NB4 (cell line): ENCODE measurements at regions not wholly inside any gene's neighbourhood (a gene's known extent, or its start where the extent isn't known, plus 50 kb on each side); places are given as distances from the start of the nearest gene placed in this dataset.

Experiments used
- DNase-seq: peaks from one replicate; pipeline ENCODE4 v3.0.0; 2010; ENCODE audit warnings: low read depth
- H3K4me3 ChIP-seq: one replicate; pipeline ENCODE4 v1.5.1; 2011; ENCODE audit warnings: mild to moderate bottlenecking, low read depth, low read length, moderate library complexity
- MYC ChIP-seq: IDR thresholded peaks from 2 replicates; pipeline ENCODE4 v1.6.1; 2011; ENCODE audit warnings: low read depth, low read length
- POLR2A ChIP-seq: IDR thresholded peaks from 2 replicates; pipeline ENCODE4 v1.6.1; 2011; ENCODE audit warnings: mild to moderate bottlenecking; ENCODE audit not compliant: insufficient read length; ENCODE audit errors: extremely low read depth
- TF ChIP-seq, protein P1 (sequence below): IDR thresholded peaks from one replicate; pipeline ENCODE4 v1.5.1; 2012; ENCODE audit warnings: low read depth, low read length
- TF ChIP-seq, protein P2 (sequence below): IDR thresholded peaks from 2 replicates; pipeline ENCODE4 v1.6.1; 2011; ENCODE audit warnings: low read depth, low read length

DNA sequence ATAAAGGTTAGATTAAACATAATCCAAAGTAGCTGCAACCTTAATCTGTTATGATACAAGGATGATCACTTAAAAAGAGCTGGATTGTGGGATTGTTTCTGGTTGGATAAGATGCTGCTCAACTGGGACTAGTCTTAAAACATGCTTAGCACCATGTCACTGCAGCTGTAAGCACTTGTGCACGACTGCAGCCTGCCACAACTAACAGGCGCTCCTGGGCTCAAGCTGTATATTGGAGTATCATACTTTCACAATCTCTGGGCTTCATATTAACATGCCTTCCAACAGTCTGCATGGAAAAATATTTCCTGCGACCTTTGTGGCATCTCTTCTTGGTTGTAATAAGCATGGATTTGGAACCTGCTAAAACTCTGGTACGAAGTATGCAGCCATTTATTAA is 493.0 kb upstream of the PITX2 start:
- TF ChIP-seq, protein P1, sequence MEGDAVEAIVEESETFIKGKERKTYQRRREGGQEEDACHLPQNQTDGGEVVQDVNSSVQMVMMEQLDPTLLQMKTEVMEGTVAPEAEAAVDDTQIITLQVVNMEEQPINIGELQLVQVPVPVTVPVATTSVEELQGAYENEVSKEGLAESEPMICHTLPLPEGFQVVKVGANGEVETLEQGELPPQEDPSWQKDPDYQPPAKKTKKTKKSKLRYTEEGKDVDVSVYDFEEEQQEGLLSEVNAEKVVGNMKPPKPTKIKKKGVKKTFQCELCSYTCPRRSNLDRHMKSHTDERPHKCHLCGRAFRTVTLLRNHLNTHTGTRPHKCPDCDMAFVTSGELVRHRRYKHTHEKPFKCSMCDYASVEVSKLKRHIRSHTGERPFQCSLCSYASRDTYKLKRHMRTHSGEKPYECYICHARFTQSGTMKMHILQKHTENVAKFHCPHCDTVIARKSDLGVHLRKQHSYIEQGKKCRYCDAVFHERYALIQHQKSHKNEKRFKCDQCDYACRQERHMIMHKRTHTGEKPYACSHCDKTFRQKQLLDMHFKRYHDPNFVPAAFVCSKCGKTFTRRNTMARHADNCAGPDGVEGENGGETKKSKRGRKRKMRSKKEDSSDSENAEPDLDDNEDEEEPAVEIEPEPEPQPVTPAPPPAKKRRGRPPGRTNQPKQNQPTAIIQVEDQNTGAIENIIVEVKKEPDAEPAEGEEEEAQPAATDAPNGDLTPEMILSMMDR, result no peak
- TF ChIP-seq, protein P2, sequence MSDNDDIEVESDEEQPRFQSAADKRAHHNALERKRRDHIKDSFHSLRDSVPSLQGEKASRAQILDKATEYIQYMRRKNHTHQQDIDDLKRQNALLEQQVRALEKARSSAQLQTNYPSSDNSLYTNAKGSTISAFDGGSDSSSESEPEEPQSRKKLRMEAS, result no peak

DNA sequence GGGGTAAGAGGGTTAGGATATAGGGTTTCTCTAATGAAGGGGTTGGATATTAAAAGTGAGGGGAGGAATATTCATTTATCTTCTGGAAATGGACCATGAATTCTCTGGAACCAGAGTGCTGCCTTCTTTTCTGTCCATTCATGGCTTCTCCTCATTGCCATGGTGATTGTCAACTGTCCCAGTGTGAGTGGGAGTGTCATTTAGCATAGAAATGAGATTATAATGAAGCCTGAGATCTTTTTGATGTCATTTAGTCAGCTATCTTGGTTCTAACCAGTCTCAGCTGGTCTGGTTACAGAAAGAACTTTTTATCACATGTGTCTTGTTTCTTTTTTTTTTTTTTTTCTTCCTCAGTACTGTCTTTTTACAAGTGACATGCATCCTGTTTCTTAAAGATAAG is 497.3 kb upstream of the PITX2 start:
- DNase-seq, result no peak
- TF ChIP-seq, protein P1, result no peak
- TF ChIP-seq, protein P2, result no peak
- TF ChIP-seq POLR2A (no peak), MYC (no peak)
- H3K4me3 ChIP-seq, result no peak overlapping the region

More for the DNA sequence above, 493.0 kb upstream of the PITX2 start:
- DNase-seq, result no peak
- H3K4me3 ChIP-seq, result no peak overlapping the region

DNA sequence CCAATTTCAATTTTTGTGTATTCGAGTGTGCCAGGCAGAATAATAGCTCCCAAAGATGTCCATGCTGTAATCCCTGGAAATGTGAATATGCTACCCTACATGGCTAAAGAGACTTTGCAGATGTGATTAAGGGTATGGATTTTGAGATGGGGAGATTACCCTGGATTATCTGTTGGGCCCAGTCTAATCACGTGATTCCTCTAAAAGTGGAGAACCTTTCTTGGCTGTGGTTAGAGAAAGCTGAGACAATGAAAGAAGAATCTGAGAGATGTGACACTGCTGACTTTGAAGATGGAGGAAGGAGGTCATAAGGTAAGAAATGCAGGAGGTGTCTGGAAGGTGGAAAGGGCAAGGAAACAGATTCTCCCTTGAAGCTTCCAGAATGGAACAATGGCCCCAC is 503.5 kb upstream of the PITX2 start:
- TF ChIP-seq, protein P2, result no peak
- TF ChIP-seq, protein P1, result no peak
- no peak for TF ChIP-seq MYC
- TF ChIP-seq POLR2A, result no peak
- no peak overlapping the region for H3K4me3 ChIP-seq
- no peak for DNase-seq

DNA sequence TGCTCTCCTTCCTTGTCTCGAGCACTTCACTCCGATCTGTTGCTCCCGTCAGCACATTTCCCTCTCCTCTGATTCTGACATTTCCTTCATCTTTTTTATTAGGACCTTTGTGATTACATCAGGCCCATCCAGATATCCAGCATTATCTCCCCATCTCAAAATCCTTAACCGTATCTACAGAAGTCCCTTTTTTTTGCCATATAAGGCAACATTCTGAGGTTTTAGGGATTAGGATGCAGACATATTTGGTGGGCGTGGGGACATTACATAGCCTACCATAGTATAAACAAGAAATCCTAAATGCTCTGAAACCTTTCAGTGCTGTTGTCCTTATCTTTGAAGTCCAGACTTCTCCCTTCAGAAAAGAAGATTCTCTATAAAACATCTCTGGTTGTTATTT is 505.0 kb upstream of the PITX2 start:
- no peak overlapping the region for H3K4me3 ChIP-seq
- TF ChIP-seq, protein P1, result no peak
- TF ChIP-seq MYC, result no peak
- TF ChIP-seq, protein P2, result no peak
- no peak for TF ChIP-seq POLR2A
- no peak for DNase-seq

DNA sequence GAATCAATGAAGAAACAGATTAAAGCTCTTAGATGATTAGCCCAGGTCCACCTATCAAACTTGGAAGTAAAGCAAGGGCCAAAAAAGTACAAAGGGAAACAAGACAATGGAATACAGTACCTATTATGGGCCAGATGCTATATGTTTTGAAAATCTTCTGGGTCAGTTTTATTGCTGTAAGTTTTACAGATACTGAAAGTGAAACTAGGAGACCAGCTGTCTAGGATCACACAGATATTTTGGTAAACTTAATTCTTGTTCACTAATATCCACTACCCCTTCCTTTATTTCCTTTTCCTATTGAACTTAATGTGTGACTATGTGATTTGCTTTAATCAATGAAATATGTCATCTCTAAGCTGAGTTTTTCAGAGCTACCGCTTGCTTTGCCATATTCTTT is 505.4 kb upstream of the PITX2 start:
- no peak for DNase-seq
- TF ChIP-seq, protein P1, result no peak
- TF ChIP-seq POLR2A (no peak), MYC (no peak)
- TF ChIP-seq, protein P2, result no peak

DNA sequence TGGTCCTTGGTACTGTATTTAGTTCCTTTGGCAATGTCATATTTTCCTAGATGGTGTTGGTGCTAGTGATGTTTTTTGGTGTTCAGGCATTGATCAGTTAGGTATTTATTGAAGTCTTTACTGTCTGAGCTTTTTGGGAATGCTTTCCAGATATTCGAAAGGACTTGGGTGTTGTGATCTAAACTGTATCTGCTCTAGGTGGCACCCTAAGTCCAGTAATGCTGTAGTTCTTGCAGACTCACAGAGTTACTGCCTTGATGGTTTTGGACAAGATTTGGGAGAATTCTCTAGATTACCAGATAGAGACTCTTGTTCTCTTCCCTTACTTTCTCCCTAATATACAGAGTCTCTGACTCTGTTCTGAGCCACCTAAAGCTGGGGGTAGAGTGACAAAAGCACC is 513.6 kb upstream of the PITX2 start:
- H3K4me3 ChIP-seq, result no peak overlapping the region
- TF ChIP-seq, protein P2, result no peak
- no peak for TF ChIP-seq POLR2A
- TF ChIP-seq, protein P1, result no peak
- no peak for TF ChIP-seq MYC
- DNase-seq, result peak; percentile 8

More for the DNA sequence above, 505.4 kb upstream of the PITX2 start:
- H3K4me3 ChIP-seq, result no peak overlapping the region
